ENCODE measurements at regions not wholly inside any gene's neighbourhood (a gene's known extent, or its start where the extent isn't known, plus 50 kb on each side); places are given as distances from the start of the nearest gene placed in this dataset.

GRCh38 chr7:89914711-89915110 is 239.6 kb upstream of the STEAP1 start:
- TF ChIP-seq CTCF (IDR thresholded peaks at IDR 0.05), result no peak
- TF ChIP-seq POLR2AphosphoS5 (IDR thresholded peaks at IDR 0.05), result no peak

All from prostate gland (tissue), 2 donors.